WERI-Rb-1 (cell line): ENCODE measurements at regions not wholly inside any gene's neighbourhood (a gene's known extent, or its start where the extent isn't known, plus 50 kb on each side); places are given as distances from the start of the nearest gene placed in this dataset.

Experiments
- DNase-seq: peaks from one replicate; pipeline ENCODE4 v3.0.0-alpha.2; 2020
- H3K27ac ChIP-seq: fragments of 250-450 bp; sonication (Bioruptor Pico); 2 replicates; pipeline ENCODE4 v1.5.1; 2020; ENCODE audit warnings: mild to moderate bottlenecking, moderate library complexity
- H3K27me3 ChIP-seq: fragments of 250-450 bp; sonication (Bioruptor Pico); 2 replicates; pipeline ENCODE4 v1.5.1; 2021; ENCODE audit warnings: mild to moderate bottlenecking, low read depth, moderate library complexity; ENCODE audit not compliant: insufficient read depth, severe bottlenecking
- H3K36me3 ChIP-seq: fragments of 250-450 bp; sonication (Bioruptor Pico); 2 replicates; pipeline ENCODE4 v1.5.1; 2020; ENCODE audit warnings: mild to moderate bottlenecking, moderate library complexity
- H3K4me3 ChIP-seq: 2 replicates; pipeline ENCODE4 v1.5.1; 2011; ENCODE audit warnings: low read depth, mild to moderate bottlenecking, control low read depth, low read length
- H3K9me3 ChIP-seq: fragments of 250-450 bp; sonication (Bioruptor Pico); 2 replicates; pipeline ENCODE4 v1.5.1; 2021; ENCODE audit warnings: mild to moderate bottlenecking, moderate library complexity; ENCODE audit not compliant: severe bottlenecking
- CTCF ChIP-seq: IDR thresholded peaks from 2 replicates; pipeline ENCODE4 v1.5.1; 2011; ENCODE audit warnings: low read depth, mild to moderate bottlenecking, control low read depth, inconsistent platforms, low read length

GRCh38 chr17:17422641-17423040 lies 54.2 kb upstream of the MED9 start:
- TF ChIP-seq CTCF = no peak
- Histone ChIP-seq H3K27me3 (no peaks in the 10 kb centered on the region), H3K9me3 (peaks cover 21% of the 10 kb centered on the region), H3K36me3 (no peaks in the 10 kb centered on the region), H3K4me3 (no peak overlapping the region), H3K27ac (no peak overlapping the region)
- DNase-seq = no peak

GRCh38 chr17:17423656-17424055 lies 53.1 kb upstream of the MED9 start:
- DNase-seq = no peak
- Histone ChIP-seq H3K27ac (no peak overlapping the region), H3K9me3 (peaks cover 21% of the 10 kb centered on the region), H3K4me3 (no peak overlapping the region), H3K36me3 (no peaks in the 10 kb centered on the region), H3K27me3 (no peaks in the 10 kb centered on the region)
- no peak for TF ChIP-seq CTCF

GRCh38 chr17:17424552-17424951 lies 52.2 kb upstream of the MED9 start:
- Histone ChIP-seq H3K9me3 (peaks cover 21% of the 10 kb centered on the region), H3K36me3 (no peaks in the 10 kb centered on the region), H3K27ac (no peak overlapping the region), H3K27me3 (no peaks in the 10 kb centered on the region), H3K4me3 (no peak overlapping the region)
- TF ChIP-seq CTCF = no peak
- no peak for DNase-seq

- no peak for TF ChIP-seq CTCF
- Histone ChIP-seq H3K27me3 (no peaks in the 10 kb centered on the region), H3K36me3 (no peaks in the 10 kb centered on the region), H3K9me3 (peaks cover 26% of the 10 kb centered on the region), H3K27ac (no peak overlapping the region), H3K4me3 (no peak overlapping the region)
- DNase-seq = no peak
These were observed 51.8 kb upstream of the MED9 start for GRCh38 chr17:17425005-17425404.

- Histone ChIP-seq H3K27me3 (no peaks in the 10 kb centered on the region), H3K27ac (no peak overlapping the region), H3K4me3 (no peak overlapping the region), H3K36me3 (no peaks in the 10 kb centered on the region), H3K9me3 (peaks cover 30% of the 10 kb centered on the region)
- TF ChIP-seq CTCF = no peak
- no peak for DNase-seq
These were observed 51.2 kb upstream of the MED9 start for GRCh38 chr17:17425591-17425990.

- peaks cover 30% of the 10 kb centered on the region for H3K9me3 ChIP-seq
- H3K4me3 ChIP-seq = no peak overlapping the region
- no peaks in the 10 kb centered on the region for H3K27me3 ChIP-seq
- no peaks in the 10 kb centered on the region for H3K36me3 ChIP-seq
- no peak for DNase-seq
- H3K27ac ChIP-seq = no peak overlapping the region
- TF ChIP-seq CTCF = no peak
These were observed 50.6 kb upstream of the MED9 start for GRCh38 chr17:17426184-17426583.
